Hematopoietic multipotent progenitor cell (in vitro differentiated cells): ENCODE measurements at regions not wholly inside any gene's neighbourhood (a gene's known extent, or its start where the extent isn't known, plus 50 kb on each side); places are given as distances from the start of the nearest gene placed in this dataset.

Experiments
- DNase-seq, 3 donors: peaks; one replicate each; pipeline ENCODE4 v3.0.0-alpha.2; 2011 to 2015; ENCODE audit warnings: low read depth in 2 of 3, low spot score in 2 of 3

DNA sequence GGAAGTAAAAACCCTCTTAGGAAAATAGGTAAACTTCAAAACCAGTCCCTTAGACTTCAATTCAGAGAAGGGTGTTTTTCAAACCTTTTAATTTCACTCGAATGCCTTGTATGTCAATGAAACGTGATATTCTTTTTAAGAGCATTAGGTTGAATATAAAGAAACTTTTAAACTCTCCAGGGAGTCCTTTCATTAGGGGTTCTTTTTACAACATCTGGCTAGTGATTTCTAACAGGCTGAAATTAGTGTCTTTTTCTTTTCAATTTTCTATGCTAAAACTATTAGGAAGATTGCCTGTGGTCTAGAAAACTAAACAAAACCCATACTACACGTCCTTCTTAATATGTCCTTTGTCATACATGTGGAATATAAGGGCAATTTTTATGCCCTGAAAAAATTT lies 569.7 kb upstream of the CITED2 start:
- no peak for DNase-seq

GRCh38 chr6:139943391-139943790 lies 568.9 kb upstream of the CITED2 start:
- DNase-seq: no peak

- no peak for DNase-seq
These were observed 567.9 kb upstream of the CITED2 start for GRCh38 chr6:139942331-139942730.

DNA sequence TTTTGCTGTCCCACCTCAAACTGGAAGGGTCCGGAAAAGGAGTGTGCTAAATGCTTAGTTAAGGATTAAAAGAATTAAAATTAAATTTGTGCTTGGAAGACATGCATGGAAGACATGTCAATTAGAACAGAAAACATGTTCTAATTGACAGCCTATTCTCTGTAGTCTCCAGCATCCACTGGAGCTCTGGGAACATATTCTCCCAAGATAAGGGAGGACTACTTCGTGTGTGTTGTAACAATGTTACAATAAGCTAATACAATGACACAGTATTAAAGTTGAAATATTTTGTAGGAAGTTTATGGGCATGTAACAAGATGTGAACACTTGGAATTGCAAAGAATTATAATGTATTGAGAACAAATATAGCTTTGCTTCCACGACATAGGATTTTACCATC lies 567.4 kb upstream of the CITED2 start:
- no peak for DNase-seq

- no peak for DNase-seq
These were observed 566.6 kb upstream of the CITED2 start for GRCh38 chr6:139940741-139941729.

GRCh38 chr6:139939189-139939979 lies 564.9 kb upstream of the CITED2 start:
- DNase-seq: no peak

DNA sequence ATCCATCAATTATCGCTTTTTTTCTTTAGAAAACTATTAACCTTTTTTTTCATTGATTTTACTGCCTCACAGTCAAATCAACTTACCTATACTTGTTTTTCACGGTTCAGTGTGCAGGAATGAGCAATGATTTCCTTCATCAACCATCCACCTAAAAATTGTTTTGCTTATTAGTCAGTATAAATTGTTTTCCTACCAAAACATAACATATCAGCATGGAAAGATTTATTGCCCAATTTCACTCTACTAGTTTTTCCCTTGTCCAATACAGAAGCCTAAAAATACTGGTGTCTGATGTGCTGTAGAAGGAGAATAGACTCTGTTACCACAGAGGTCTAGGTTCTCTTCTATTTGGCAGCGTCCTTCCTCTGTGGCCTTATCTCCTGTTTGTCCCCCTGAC lies 558.2 kb upstream of the CITED2 start:
- DNase-seq: no peak

DNA sequence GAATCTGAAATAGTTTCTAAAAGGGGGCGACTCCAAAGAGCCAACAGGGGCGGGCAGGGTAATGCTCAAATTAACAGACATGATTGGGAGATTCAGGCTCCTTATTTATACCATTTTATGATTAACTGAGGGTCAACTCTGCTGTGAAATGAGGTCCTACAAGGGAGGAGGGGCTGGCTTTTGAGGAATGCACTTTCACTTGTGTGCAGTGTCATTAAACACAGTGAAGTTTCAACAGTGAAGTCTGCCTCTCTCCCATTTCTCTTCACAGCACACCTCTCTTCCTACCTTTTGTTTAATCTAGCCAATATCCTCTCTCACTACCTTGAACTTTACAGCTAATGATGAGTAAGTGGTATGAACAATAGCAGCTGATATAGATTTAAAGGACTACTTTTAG lies 557.3 kb upstream of the CITED2 start:
- DNase-seq: no peak

DNA sequence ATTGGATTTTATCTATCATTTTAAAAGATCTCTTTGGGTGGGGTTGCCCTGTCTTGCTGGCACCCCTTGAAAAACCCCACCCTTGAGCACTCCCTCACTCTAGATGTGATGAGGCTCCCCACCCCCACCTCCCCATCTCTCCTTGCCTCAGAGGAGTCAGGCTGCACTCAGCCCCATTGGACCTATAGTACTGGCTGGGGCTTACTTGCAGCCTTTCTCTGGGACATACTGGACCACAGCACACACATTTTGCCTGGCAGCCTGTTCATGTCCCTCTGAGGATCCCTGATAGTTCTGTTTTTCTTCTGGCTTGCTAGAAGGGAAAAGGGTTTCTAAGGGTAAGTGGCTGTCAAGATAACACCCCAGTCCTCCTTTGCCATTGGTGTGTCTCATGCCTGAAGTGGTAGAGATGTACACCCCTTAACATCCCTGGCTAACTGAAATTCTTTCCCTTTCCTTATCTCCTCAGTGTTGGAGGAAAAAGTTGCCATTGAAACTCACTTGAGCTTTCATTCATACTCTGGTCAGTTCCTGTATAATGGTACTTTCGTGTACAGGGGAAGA lies 553.4 kb upstream of the CITED2 start:
- DNase-seq: no peak

GRCh38 chr6:139927236-139927635 lies 552.8 kb upstream of the CITED2 start:
- DNase-seq: peak in 1 of 3 donors; percentile 29

GRCh38 chr6:139926711-139927110 lies 552.3 kb upstream of the CITED2 start:
- no peak for DNase-seq

GRCh38 chr6:139925894-139926641 lies 551.6 kb upstream of the CITED2 start:
- DNase-seq: no peak

GRCh38 chr6:139923964-139924475 lies 549.6 kb upstream of the CITED2 start:
- no peak for DNase-seq

GRCh38 chr6:139922236-139922635 lies 547.8 kb upstream of the CITED2 start:
- no peak for DNase-seq

DNA sequence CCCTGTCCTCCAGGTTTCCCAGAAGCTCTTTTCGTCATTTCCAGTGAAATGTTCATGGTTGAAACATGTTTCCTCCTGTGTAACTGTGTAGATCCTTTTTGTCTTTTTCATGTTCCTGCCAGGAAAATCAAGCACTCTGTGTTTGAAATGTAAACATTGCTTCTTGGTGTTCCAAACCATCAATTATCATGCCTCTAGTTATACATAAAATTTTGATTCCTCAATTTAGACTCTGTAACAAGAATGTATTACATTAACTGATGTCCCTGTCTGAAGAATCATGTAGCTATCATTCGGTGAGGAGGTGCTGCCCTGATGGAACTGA lies 546.3 kb upstream of the CITED2 start:
- DNase-seq: no peak

- DNase-seq: peak in 1 of 3 donors; percentile 41
These were observed 545.8 kb upstream of the CITED2 start for GRCh38 chr6:139920027-139920775.

DNA sequence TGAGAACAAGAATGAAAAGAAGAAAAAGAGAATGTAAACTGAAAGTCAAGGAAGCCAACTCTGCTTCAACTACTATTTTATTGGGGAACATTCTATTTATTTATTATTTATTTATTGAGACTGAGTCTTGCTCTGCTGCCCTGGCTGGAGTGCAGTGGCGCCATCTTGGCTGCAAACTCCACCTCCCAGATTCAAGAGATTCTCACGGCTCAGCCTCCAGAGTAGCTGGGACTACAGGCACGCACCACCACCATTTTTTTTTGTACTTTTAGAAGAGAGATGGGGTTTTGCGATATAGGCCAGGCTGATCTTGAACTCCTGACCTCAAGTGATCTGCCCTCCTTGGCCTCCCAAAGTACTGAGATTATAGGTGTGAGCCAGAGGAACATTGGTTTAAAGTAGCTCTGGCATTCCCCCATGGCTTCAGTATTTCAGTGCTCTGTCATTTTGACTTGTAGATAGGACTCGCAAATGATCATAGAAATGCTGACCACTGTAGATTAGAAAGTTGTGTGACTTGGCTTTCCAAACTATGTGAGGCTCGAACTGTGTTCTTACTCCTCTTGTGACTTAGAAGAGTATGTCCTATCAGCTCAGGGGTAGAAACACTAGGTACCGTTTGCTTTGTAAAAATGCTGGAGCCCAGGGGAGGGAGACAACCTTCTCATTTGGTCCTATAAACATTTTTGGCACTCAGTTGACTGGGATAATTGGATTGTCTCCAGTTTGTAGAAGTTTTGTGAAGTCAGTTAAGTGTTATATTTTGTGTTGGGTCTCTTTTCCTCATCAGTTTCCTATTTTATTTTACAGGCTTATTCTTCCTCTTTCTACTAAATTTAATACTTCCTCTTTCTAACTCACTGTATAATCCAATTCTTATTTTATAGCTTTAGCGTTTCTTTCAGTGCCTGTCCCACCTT lies 544.9 kb upstream of the CITED2 start:
- DNase-seq: no peak

DNA sequence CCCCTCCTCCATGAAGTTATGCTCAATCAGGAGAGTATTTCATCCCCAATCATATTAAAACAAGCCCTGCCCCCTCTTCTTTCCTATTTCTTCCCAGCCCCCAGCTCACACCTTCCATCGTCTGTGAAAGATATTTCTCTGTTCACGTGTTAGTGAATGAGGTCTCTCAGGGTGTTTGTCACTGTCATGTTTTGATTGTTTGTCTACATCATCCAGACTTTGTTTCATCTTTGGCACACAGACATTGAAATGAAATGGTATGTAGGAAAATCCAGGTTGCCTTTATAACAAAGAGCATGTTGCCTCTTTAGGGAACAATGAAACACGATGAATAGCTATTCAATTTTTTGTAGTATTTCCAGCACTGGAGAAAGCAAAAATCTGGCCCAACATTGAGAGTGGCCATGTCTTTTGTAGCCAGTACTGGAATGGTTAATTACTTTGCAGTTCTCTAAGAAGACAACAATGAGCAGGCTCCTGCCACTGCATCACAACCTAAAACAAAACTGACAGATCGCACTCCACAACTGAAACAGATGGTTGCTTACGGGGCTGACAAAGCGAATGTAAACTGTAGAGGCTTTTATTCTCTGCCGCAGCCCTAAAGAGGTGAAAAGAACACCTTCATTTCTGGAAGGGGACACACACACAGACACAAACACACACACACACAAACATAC lies 543.6 kb upstream of the CITED2 start:
- no peak for DNase-seq
